HG02943 (cell line): ENCODE measurements at regions not wholly inside any gene's neighbourhood (a gene's known extent, or its start where the extent isn't known, plus 50 kb on each side); places are given as distances from the start of the nearest gene placed in this dataset.
"Not testable (repeated sequence)": the region's sequence is repeated elsewhere in the genome, so short reads cannot be mapped to it uniquely, and the experiment has no call there.

Source experiments
- ATAC-seq: cut with Tn5 transposase; IDR thresholded peaks from one replicate; pipeline ENCODE4 v1.9.1; 2021; ENCODE audit warnings: mild to moderate bottlenecking, low read depth, moderate library complexity; ENCODE audit not compliant: unreplicated experiment

- ATAC-seq = no peak
These were observed 505.6 kb downstream of the RAPGEF2 start for GRCh38 chr4:159608436-159608835.

- ATAC-seq = no peak
These were observed 529.2 kb downstream of the RAPGEF2 start for GRCh38 chr4:159632031-159632430.

- ATAC-seq = no peak
These were observed 536.9 kb downstream of the RAPGEF2 start for GRCh38 chr4:159639671-159640323.

DNA sequence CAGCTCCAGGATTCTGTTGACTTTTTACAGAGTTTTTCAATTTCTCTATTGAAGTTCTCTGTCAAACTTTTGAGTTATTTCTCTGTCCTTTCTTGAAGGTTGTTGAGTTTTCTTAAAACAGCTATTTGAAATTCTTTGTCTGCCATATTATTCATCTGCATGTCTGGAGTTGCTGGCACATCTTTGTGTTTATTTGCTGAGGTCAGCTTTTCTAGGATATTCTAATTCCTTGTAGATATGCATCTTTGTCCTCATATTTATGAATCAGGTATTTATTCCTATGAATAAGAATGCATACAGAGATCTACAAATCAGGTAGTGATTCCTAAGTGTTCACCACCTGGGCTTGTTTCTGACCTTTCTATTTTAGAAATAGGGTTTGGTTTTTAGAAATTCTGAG, 546.4 kb downstream of the RAPGEF2 start:
- no peak for ATAC-seq

- no peak for ATAC-seq
These were observed 550.0 kb downstream of the RAPGEF2 start for GRCh38 chr4:159652871-159653270.

DNA sequence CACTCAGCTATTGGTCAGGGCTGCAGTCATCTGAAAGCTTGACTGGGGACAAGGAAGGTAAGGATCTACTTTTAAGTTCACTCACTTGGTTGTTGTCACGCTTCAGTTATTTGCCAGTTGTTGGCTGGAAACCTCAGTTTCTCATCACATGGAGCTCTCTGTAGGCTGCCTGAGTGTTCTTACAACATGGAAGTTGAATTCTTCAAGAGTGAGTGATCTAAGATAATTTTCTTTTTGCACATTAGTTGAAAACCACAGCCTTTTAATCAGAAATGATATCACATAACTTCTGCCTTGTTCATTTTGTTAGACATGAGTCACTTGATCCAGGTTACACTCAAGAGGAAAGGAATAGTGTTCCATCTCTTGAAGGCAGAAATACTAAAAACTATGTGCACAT, 552.7 kb downstream of the RAPGEF2 start:
- ATAC-seq = no peak

DNA sequence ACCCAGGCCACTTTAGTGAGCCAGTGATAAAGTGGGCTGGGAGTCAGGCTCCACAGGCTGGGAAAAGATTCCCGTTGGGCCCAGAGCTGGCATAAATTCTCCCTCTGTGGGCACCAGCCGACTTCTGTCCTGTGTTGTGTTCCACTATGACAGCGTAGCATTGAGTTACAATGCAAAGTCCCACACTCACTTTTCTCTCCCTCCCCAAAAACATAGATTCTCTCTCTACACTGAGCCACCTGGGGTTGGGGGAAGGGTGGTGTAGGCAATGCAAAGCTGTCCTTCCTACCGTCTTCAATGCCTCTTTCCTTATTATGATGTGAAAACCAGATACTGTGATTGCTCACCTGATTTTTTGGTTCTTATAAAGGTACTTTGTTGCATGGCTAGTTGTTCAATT, 566.2 kb downstream of the RAPGEF2 start:
- ATAC-seq = no peak

- no peak for ATAC-seq
These were observed 570.3 kb downstream of the RAPGEF2 start for GRCh38 chr4:159673221-159673620.

- no peak for ATAC-seq
These were observed 571.4 kb downstream of the RAPGEF2 start for GRCh38 chr4:159674241-159674640.

DNA sequence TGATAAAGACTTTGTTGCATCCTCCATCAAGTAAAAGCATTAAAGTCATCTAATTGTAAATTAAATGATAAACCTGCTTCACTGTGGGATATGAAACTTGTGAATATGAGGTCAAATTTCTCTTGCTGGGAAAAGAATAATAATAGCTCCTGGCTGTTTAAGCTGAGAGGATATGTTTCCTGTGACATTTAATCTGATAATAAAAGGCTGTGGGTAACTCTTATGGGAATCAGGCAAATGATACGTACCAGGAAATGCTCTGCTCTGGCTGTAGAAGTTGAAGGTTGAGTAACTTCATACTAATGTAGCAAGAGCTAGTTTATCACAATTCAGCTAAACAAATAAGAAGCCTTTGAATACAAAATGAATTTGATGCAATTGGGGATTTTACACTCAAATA, 574.6 kb downstream of the RAPGEF2 start:
- ATAC-seq = no peak

- no peak for ATAC-seq
These were observed 580.1 kb downstream of the RAPGEF2 start for GRCh38 chr4:159682996-159683395.

DNA sequence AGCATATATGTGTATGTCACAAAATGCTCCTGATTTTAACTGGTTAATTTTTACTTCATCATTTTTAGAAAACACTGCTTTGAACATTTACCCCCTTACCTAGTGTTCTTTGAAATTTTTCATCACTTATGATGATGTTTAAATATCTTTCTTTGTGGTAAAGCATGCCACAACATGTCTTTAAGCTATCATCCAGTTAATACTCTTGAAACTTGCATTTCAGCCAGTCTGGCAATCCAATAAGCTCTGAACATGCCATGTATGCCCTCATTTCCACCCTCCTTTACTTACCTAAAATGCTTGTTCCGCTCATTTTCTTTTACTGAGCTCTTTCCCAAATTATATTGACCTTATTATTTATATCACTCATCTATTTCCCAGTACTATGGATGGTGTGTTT, 581.2 kb downstream of the RAPGEF2 start:
- ATAC-seq = no peak

GRCh38 chr4:159685340-159686092, 582.6 kb downstream of the RAPGEF2 start:
- no peak for ATAC-seq

DNA sequence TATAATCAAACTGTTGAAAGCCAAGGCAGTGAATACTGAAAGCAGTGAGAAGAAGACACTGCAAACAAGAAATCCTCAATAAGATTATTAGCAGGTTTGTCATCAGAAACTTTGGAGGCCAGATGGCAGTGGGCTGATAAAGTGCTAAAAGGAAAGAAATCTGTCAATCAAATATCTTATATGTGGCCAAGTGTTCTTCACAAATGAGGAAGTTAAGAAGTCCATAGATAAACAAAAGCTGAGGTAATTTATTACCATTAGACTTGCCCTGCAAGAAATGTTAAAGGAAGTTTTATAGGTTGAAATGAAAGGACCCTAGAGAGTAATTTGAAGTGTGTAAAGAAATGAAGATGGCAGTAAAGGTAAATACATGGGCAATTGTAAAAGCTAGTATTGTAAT, 586.6 kb downstream of the RAPGEF2 start:
- no peak for ATAC-seq

DNA sequence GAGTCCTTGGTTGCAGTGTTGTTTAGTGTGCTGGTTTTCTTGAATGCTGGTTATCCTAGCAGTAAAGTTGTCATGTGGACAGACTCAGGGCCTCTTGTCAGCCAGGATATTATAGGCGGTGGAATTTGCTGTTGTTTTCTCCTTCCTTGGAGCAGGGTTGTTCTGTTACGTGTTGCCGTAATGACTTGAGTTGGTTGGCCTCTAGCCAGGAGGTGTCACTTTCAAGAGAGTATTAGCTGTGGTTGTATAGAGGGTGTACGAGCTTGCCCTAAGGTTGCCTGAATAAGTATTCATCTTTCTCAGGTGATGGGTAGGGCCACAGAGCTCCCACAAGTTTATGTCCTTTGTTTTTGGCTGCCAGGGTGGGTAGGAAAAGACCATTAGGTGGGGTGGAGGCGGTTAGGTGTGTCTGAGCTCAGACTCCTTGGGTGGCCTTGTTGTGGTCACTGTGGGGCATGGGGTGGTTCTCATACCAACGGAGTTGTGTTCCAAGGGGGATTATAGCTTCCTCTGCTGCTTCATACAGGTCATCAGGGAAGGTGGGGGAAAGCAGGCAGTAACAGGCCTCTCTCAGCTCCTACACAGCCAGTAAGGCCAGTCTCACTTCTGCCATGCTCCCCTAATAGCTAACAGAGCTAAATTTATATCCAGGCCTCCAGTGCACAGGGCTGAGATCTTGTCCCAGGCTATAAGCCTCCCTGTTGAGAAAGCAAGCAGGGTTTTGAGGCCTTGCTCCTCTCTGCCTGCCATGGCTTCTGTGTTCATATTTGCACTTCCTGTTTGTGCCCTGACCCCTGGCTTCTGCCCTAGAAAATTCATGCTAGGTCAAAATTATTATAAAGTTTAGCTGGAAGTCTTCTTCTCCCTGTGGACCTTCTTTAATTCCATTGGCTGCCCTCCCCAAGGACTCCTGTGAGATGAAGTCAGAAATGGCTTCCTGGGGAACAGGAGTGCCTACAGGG, 594.7 kb downstream of the RAPGEF2 start:
- no peak for ATAC-seq

GRCh38 chr4:159698336-159698735, 595.5 kb downstream of the RAPGEF2 start:
- no peak for ATAC-seq

DNA sequence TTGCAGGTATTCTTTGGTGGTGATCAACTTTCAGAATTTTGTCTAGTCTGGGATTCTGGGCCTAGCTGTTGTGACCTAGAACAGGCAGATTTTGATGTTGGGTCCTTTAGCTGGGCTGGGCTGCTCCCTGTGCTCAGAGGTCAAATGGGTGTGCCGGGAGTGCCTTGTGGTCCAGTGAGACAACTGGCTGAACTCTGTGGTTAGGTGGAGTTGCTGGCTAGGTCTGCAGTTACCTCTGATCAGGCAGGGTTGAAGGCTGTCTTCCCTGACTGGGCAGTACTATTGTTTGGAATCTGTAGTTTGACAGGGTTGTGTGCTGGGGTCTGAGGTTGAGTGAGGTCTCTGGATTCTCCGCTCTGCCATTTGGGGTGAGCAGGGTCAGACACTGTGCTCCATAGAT, 599.3 kb downstream of the RAPGEF2 start:
- ATAC-seq = no peak

- no peak for ATAC-seq
These were observed 602.5 kb downstream of the RAPGEF2 start for GRCh38 chr4:159705334-159705733.

GRCh38 chr4:159706704-159707103, 603.8 kb downstream of the RAPGEF2 start:
- ATAC-seq = no peak

DNA sequence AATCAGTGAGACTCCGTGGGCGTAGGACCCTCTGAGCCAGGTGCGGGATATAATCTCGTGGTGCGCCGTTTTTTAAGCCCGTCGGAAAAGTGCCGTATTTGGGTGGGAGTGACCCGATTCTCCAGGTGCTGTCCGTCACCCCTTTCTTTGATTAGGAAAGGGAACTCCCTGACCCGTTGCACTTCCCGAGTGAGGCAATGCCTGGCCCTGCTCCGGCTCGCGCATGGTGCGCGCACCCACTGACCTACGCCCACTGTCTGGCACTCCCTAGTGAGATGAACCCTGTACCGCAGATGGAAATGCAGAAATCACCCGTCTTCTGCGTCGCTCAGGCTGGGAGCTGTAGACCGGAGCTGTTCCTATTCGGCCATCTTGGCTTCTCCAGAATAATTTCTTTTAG, 612.3 kb downstream of the RAPGEF2 start:
- ATAC-seq = not testable (repeated sequence)

DNA sequence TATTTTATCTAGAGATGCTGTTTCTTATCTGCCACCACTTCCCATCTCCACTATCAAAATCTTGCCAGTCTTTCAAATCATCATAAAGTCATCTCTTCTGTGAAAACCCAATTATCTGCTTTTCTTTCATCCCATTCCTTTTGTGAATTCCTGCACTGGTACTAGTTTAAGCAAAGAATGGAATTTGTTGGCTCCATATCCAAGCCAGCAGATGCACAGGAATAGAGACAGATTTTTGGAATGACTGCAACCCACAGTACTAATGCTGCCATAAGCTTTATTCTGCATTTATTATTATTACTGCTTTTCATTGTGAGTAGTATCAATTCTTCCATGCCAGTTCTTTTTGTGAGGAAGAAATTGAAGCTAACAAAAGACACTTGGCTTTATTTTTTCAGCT, 616.7 kb downstream of the RAPGEF2 start:
- ATAC-seq = no peak
